ENCODE measurements at regions not wholly inside any gene's neighbourhood (a gene's known extent, or its start where the extent isn't known, plus 50 kb on each side); places are given as distances from the start of the nearest gene placed in this dataset.

GRCh38 chr18:78396077-78396476 lies 583.5 kb upstream of the SALL3 start:
- TF ChIP-seq, protein P1, sequence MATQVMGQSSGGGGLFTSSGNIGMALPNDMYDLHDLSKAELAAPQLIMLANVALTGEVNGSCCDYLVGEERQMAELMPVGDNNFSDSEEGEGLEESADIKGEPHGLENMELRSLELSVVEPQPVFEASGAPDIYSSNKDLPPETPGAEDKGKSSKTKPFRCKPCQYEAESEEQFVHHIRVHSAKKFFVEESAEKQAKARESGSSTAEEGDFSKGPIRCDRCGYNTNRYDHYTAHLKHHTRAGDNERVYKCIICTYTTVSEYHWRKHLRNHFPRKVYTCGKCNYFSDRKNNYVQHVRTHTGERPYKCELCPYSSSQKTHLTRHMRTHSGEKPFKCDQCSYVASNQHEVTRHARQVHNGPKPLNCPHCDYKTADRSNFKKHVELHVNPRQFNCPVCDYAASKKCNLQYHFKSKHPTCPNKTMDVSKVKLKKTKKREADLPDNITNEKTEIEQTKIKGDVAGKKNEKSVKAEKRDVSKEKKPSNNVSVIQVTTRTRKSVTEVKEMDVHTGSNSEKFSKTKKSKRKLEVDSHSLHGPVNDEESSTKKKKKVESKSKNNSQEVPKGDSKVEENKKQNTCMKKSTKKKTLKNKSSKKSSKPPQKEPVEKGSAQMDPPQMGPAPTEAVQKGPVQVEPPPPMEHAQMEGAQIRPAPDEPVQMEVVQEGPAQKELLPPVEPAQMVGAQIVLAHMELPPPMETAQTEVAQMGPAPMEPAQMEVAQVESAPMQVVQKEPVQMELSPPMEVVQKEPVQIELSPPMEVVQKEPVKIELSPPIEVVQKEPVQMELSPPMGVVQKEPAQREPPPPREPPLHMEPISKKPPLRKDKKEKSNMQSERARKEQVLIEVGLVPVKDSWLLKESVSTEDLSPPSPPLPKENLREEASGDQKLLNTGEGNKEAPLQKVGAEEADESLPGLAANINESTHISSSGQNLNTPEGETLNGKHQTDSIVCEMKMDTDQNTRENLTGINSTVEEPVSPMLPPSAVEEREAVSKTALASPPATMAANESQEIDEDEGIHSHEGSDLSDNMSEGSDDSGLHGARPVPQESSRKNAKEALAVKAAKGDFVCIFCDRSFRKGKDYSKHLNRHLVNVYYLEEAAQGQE (IDR thresholded peaks at IDR 0.05; ENCODE audit: insufficient read depth in 1 of 2, low read depth in 2 of 2, low read length in 2 of 2) = no peak
- TF ChIP-seq POLR2AphosphoS5 (IDR thresholded peaks at IDR 0.05; ENCODE audit: low read depth, low read length) = no peak
